Neural progenitor cell (in vitro differentiated cells): ENCODE measurements at regions not wholly inside any gene's neighbourhood (a gene's known extent, or its start where the extent isn't known, plus 50 kb on each side); places are given as distances from the start of the nearest gene placed in this dataset.

Experiments used
- CTCF ChIP-seq: fragments of 200-600 bp; sonication (generic); IDR thresholded peaks from 2 replicates; pipeline ENCODE4 v1.5.1; 2017; ENCODE audit warnings: antibody characterized with exemption, mild to moderate bottlenecking
- EZH2 ChIP-seq: fragments of 200-600 bp; sonication (generic); IDR thresholded peaks from 2 replicates; pipeline ENCODE4 v1.6.1; 2017; ENCODE audit warnings: antibody characterized with exemption, mild to moderate bottlenecking, moderate library complexity
- EZH2phosphoT487 ChIP-seq: fragments of 200-600 bp; sonication (generic); IDR thresholded peaks from 2 replicates; pipeline ENCODE4 v1.6.1; 2017; ENCODE audit warnings: antibody characterized with exemption

DNA sequence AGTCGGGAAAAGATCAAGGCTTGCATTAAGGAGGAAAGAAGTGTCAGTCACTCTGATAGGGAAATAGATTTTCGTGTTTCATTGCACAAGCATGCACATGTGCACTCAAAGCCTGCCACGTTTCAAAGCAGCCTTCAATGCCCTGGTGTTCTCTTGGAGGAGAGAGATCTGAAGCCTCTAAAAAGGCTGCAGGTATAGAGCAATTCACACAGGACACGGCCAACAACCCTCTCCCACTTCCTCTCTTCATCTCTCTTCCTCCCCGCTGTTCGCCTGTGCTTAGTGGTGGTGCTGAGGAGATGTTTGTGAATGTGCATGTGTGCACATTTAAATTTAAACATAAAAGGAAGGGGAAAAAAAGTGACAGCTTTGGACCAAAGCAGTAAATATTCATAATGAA is 117.7 kb downstream of the NUF2 start:
- TF ChIP-seq CTCF (no peak), EZH2 (no peak), EZH2phosphoT487 (no peak)
